ENCODE measurements at regions not wholly inside any gene's neighbourhood (a gene's known extent, or its start where the extent isn't known, plus 50 kb on each side); places are given as distances from the start of the nearest gene placed in this dataset.

DNA sequence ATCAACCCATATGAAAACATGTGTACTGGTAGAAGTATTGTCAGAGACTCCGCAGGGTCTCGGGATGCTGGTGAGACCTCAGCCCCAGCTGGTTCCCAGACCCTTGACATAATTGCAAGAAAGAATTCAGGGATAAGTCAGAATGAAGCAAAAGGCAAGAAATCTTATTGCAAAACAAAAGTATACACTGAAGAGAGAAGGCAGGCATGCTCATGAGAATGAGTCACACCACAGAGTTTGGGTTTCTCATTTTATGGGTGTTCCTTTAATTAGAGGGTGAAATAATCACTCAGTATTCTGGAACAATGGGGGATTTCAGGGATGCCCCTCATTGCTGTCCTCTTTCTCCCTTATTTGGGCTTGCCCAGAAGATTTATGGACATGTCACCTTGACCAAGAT, 1423.8 kb upstream of the MIR17HG start:
- TF ChIP-seq, protein P1, sequence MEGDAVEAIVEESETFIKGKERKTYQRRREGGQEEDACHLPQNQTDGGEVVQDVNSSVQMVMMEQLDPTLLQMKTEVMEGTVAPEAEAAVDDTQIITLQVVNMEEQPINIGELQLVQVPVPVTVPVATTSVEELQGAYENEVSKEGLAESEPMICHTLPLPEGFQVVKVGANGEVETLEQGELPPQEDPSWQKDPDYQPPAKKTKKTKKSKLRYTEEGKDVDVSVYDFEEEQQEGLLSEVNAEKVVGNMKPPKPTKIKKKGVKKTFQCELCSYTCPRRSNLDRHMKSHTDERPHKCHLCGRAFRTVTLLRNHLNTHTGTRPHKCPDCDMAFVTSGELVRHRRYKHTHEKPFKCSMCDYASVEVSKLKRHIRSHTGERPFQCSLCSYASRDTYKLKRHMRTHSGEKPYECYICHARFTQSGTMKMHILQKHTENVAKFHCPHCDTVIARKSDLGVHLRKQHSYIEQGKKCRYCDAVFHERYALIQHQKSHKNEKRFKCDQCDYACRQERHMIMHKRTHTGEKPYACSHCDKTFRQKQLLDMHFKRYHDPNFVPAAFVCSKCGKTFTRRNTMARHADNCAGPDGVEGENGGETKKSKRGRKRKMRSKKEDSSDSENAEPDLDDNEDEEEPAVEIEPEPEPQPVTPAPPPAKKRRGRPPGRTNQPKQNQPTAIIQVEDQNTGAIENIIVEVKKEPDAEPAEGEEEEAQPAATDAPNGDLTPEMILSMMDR (IDR thresholded peaks at IDR 0.05; ENCODE audit: partially characterized antibody, unreplicated experiment) = no peak
- H3K9me3 Mint-ChIP-seq (ENCODE audit: unreplicated experiment) = no peaks in the 10 kb centered on the region
- peaks cover 1% of the 10 kb centered on the region for H3K27me3 Mint-ChIP-seq (ENCODE audit: unreplicated experiment)
- H3K27ac Mint-ChIP-seq (ENCODE audit: unreplicated experiment) = no peak overlapping the region
- DNase-seq = no peak
- no peak overlapping the region for H3K4me3 Mint-ChIP-seq (ENCODE audit: unreplicated experiment)
- no peaks in the 10 kb centered on the region for H3K36me3 Mint-ChIP-seq (ENCODE audit: unreplicated experiment)
- no peaks in the 10 kb centered on the region for H3K4me1 Mint-ChIP-seq (ENCODE audit: low read depth, unreplicated experiment)

DNA sequence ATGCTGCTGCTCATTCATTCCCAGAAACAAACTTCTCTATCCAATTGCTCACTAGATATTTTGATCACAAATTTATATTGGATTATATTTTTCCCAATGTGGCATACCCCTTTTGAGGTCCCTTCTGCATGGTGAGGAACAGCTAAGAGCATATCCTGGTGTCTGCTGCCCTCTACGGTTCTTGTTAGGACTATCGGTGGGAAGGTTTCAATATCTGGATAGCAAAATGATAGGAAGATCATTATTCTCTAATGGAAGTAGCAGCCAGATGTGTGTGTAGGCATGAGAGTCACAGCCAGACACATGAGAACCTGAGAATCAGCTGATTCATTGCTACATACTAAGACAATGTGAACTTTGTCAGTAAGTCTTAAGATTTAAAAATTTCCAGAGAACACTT, 1422.4 kb upstream of the MIR17HG start:
- DNase-seq = peak; percentile 21
- H3K9me3 Mint-ChIP-seq (ENCODE audit: unreplicated experiment) = no peaks in the 10 kb centered on the region
- H3K4me1 Mint-ChIP-seq (ENCODE audit: low read depth, unreplicated experiment) = no peaks in the 10 kb centered on the region
- no peak overlapping the region for H3K4me3 Mint-ChIP-seq (ENCODE audit: unreplicated experiment)
- H3K27me3 Mint-ChIP-seq (ENCODE audit: unreplicated experiment) = peaks cover 2% of the 10 kb centered on the region
- TF ChIP-seq, protein P1 (IDR thresholded peaks at IDR 0.05; ENCODE audit: partially characterized antibody, unreplicated experiment) = no peak
- no peaks in the 10 kb centered on the region for H3K36me3 Mint-ChIP-seq (ENCODE audit: unreplicated experiment)
- no peak overlapping the region for H3K27ac Mint-ChIP-seq (ENCODE audit: unreplicated experiment)

GRCh38 chr13:89930861-89931260, 1416.6 kb upstream of the MIR17HG start:
- H3K4me1 Mint-ChIP-seq (ENCODE audit: low read depth, unreplicated experiment) = no peaks in the 10 kb centered on the region
- TF ChIP-seq, protein P1 (IDR thresholded peaks at IDR 0.05; ENCODE audit: partially characterized antibody, unreplicated experiment) = no peak
- H3K27me3 Mint-ChIP-seq (ENCODE audit: unreplicated experiment) = peaks cover 2% of the 10 kb centered on the region
- no peak overlapping the region for H3K4me3 Mint-ChIP-seq (ENCODE audit: unreplicated experiment)
- no peaks in the 10 kb centered on the region for H3K9me3 Mint-ChIP-seq (ENCODE audit: unreplicated experiment)
- no peak for DNase-seq
- H3K36me3 Mint-ChIP-seq (ENCODE audit: unreplicated experiment) = no peaks in the 10 kb centered on the region
- H3K27ac Mint-ChIP-seq (ENCODE audit: unreplicated experiment) = no peak overlapping the region

DNA sequence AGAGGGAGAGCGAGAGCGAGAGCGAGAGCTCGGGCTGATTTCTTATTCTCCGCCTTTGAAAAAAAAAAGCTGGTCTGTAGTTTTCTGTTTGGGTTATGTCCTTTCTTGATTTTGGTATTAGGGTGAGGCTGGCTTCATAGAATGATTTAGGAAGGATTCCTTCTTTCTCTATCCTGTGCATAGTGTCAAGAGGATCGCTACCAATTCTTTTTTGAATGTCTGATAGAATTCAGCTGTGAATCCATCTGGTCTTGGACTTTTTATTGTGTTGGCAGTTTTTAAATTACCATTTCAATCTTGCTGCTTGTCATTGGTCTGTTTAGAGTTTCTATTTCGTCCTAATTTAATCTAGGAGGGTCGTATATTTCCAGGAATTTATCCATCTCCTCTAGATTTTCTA, 1414.6 kb upstream of the MIR17HG start:
- H3K4me1 Mint-ChIP-seq (ENCODE audit: low read depth, unreplicated experiment) = no peaks in the 10 kb centered on the region
- no peaks in the 10 kb centered on the region for H3K36me3 Mint-ChIP-seq (ENCODE audit: unreplicated experiment)
- peaks cover 2% of the 10 kb centered on the region for H3K27me3 Mint-ChIP-seq (ENCODE audit: unreplicated experiment)
- no peak overlapping the region for H3K4me3 Mint-ChIP-seq (ENCODE audit: unreplicated experiment)
- H3K27ac Mint-ChIP-seq (ENCODE audit: unreplicated experiment) = no peak overlapping the region
- TF ChIP-seq, protein P1 (IDR thresholded peaks at IDR 0.05; ENCODE audit: partially characterized antibody, unreplicated experiment) = no peak
- no peak for DNase-seq
- H3K9me3 Mint-ChIP-seq (ENCODE audit: unreplicated experiment) = no peaks in the 10 kb centered on the region

DNA sequence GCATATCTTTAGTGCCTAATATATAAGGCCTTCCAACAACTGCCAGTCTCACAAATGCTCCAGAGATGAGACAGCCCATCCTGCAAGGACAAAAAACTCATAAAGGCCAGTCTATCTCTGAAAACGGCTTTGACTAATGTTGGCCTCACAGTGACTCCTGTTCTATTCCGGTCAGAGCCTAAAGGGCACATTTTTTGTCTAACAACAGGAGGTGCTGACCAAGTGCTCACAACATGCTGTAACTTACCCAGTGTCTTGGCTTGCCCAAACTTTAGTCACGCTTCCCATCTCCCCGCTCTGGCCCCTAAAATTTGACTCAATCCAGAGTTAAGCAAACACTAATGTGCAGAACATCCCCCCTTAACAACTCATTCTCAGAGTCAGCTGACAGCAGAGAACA, 1411.2 kb upstream of the MIR17HG start:
- Mint-ChIP-seq H3K36me3 (ENCODE audit: unreplicated experiment) (no peaks in the 10 kb centered on the region), H3K27ac (ENCODE audit: unreplicated experiment) (no peak overlapping the region), H3K4me3 (ENCODE audit: unreplicated experiment) (no peak overlapping the region), H3K27me3 (ENCODE audit: unreplicated experiment) (no peaks in the 10 kb centered on the region), H3K9me3 (ENCODE audit: unreplicated experiment) (no peaks in the 10 kb centered on the region), H3K4me1 (ENCODE audit: low read depth, unreplicated experiment) (no peaks in the 10 kb centered on the region)
- DNase-seq = no peak
- TF ChIP-seq, protein P1 (IDR thresholded peaks at IDR 0.05; ENCODE audit: partially characterized antibody, unreplicated experiment) = no peak
